Keratinocyte (primary cell): ENCODE measurements at regions not wholly inside any gene's neighbourhood (a gene's known extent, or its start where the extent isn't known, plus 50 kb on each side); places are given as distances from the start of the nearest gene placed in this dataset.

Source experiments
- DNase-seq: peaks from one replicate; pipeline ENCODE4 v3.0.0-alpha.2; 2011; ENCODE audit warnings: low read depth, missing footprints, low spot score
- FAIRE-seq: peaks from 2 replicates; lab custom pipeline; 2011; peaks lifted over from hg19 to GRCh38; lab: Jason Lieb, UNC
- H2AFZ ChIP-seq: 2 replicates; pipeline ENCODE4 v1.6.0; 2012; ENCODE audit warnings: low read length, control low read depth, inconsistent platforms; ENCODE audit not compliant: control insufficient read depth
- H3K27ac ChIP-seq: 2 replicates; pipeline ENCODE4 v1.5.1; 2011; ENCODE audit warnings: low read length; ENCODE audit not compliant: control insufficient read depth, insufficient read depth
- H3K27me3 ChIP-seq: 3 replicates; pipeline ENCODE4 v1.6.0; 2011; ENCODE audit warnings: low read length; ENCODE audit not compliant: control insufficient read depth, insufficient read depth; ENCODE audit errors: extremely low read depth
- H3K36me3 ChIP-seq, 2 experiments: 2 replicates in 1 of 2; 3 replicates in 1 of 2; pipeline ENCODE4 v1.5.1; 2011; ENCODE audit warnings: low read length in 2 of 2, mild to moderate bottlenecking in 1 of 2; ENCODE audit not compliant: control insufficient read depth in 2 of 2, insufficient read depth in 2 of 2; ENCODE audit errors: extremely low read depth in 1 of 2
- H3K4me1 ChIP-seq: 3 replicates; pipeline ENCODE4 v1.5.1; 2011; ENCODE audit warnings: low read length; ENCODE audit not compliant: control insufficient read depth, insufficient read depth; ENCODE audit errors: extremely low read depth
- H3K4me2 ChIP-seq: 3 replicates; pipeline ENCODE4 v1.6.0; 2011; ENCODE audit warnings: low read depth, low read length; ENCODE audit not compliant: control insufficient read depth, insufficient read depth; ENCODE audit errors: extremely low read depth
- H3K4me3 ChIP-seq, 3 experiments: fragments of 200-600 bp in 1 of 3; sonication (generic) in 1 of 3; 2 replicates in 2 of 3; 3 replicates in 1 of 3; pipeline ENCODE4 v1.5.1; 2011 to 2016; ENCODE audit warnings: low read length in 3 of 3, mild to moderate bottlenecking in 3 of 3, control low read depth in 2 of 3, inconsistent platforms in 1 of 3, low read depth in 1 of 3, mixed read lengths in 1 of 3, mixed run types in 1 of 3, moderate library complexity in 1 of 3; ENCODE audit not compliant: control insufficient read depth in 2 of 3, insufficient read depth in 2 of 3; ENCODE audit errors: extremely low read depth in 1 of 3
- H3K79me2 ChIP-seq: 2 replicates; pipeline ENCODE4 v1.6.0; 2012; ENCODE audit warnings: low read length; ENCODE audit not compliant: control insufficient read depth, insufficient read depth
- H3K9ac ChIP-seq: 3 replicates; pipeline ENCODE4 v1.6.0; 2011; ENCODE audit warnings: low read length; ENCODE audit not compliant: control insufficient read depth, insufficient read depth; ENCODE audit errors: extremely low read depth
- H3K9me1 ChIP-seq: 3 replicates; pipeline ENCODE4 v1.6.0; 2011; ENCODE audit warnings: low read length; ENCODE audit not compliant: control insufficient read depth, insufficient read depth; ENCODE audit errors: extremely low read depth
- H3K9me3 ChIP-seq: 2 replicates; pipeline ENCODE4 v1.5.1; 2012; ENCODE audit warnings: low read depth, low read length; ENCODE audit not compliant: control insufficient read depth
- H4K20me1 ChIP-seq: 3 replicates; pipeline ENCODE4 v1.6.0; 2011; ENCODE audit warnings: low read length; ENCODE audit not compliant: control insufficient read depth, insufficient read depth; ENCODE audit errors: extremely low read depth
- EZH2 ChIP-seq: IDR thresholded peaks from one replicate; pipeline ENCODE4 v1.6.1; 2012; ENCODE audit warnings: inconsistent platforms, mild to moderate bottlenecking, low read length, moderate library complexity
- dilution Hi-C: fragments of 300-500 bp; cut with MboI; formaldehyde crosslinking; loops from one replicate; pipeline ENCODE4 v1.7.0; 2020; ENCODE audit warnings: low sequenced_read_pairs; ENCODE audit not compliant: extremely low pct_ligation_motif_present
- TF ChIP-seq, protein P1 (sequence below), 3 experiments: IDR thresholded peaks in 1 of 3; conservative IDR thresholded peaks in 1 of 3; optimal IDR thresholded peaks in 1 of 3; 2 replicates in 2 of 3; 3 replicates in 1 of 3; pipeline versions ENCODE3 to v1.5.1; 2011; ENCODE audit warnings: low read length in 3 of 3, mild to moderate bottlenecking in 3 of 3, moderate library complexity in 2 of 3, control low read depth in 1 of 3, inconsistent platforms in 1 of 3; ENCODE audit not compliant: insufficient read depth in 2 of 3; ENCODE audit errors: extremely low read depth in 1 of 3

DNA sequence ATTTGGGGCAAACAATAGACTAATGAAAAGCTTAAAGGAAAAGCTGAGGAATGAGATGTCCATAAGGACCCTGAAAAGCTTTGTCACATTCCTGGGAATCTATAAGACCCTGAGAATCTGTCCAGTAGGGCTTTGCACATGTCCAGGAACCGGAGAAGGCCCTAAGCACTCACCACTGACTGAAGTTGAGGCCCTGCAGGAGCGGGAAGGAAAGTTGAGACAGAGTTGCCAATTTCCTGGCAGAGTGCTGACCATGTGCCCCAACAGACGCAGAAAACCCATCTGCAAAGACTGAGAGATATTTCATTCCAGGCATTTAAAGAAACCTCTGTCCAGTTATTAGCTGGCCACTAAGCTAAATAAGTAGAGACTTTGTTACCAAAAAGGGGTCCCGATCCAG is 890.5 kb downstream of the UQCRFS1 start:
- H3K4me2 ChIP-seq, result no peak overlapping the region
- no peaks in the 10 kb centered on the region for H4K20me1 ChIP-seq
- no peak overlapping the region for H2AFZ ChIP-seq
- no peak overlapping the region for H3K4me3 ChIP-seq
- TF ChIP-seq EZH2, result no peak
- TF ChIP-seq, protein P1, sequence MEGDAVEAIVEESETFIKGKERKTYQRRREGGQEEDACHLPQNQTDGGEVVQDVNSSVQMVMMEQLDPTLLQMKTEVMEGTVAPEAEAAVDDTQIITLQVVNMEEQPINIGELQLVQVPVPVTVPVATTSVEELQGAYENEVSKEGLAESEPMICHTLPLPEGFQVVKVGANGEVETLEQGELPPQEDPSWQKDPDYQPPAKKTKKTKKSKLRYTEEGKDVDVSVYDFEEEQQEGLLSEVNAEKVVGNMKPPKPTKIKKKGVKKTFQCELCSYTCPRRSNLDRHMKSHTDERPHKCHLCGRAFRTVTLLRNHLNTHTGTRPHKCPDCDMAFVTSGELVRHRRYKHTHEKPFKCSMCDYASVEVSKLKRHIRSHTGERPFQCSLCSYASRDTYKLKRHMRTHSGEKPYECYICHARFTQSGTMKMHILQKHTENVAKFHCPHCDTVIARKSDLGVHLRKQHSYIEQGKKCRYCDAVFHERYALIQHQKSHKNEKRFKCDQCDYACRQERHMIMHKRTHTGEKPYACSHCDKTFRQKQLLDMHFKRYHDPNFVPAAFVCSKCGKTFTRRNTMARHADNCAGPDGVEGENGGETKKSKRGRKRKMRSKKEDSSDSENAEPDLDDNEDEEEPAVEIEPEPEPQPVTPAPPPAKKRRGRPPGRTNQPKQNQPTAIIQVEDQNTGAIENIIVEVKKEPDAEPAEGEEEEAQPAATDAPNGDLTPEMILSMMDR (optimal IDR thresholded peaks at IDR 0.05 in 1 of 3, IDR thresholded peaks at IDR 0.05 in 1 of 3, conservative IDR thresholded peaks at IDR 0.05 in 1 of 3; ENCODE audit: extremely low read depth in 1 of 3, insufficient read depth in 2 of 3, low read length in 3 of 3), result no peak
- H3K27ac ChIP-seq, result no peak overlapping the region
- H3K9ac ChIP-seq, result no peak overlapping the region
- no peak for DNase-seq
- H3K4me1 ChIP-seq, result no peaks in the 10 kb centered on the region
- H3K36me3 ChIP-seq, result no peaks in the 10 kb centered on the region
- no peaks in the 10 kb centered on the region for H3K27me3 ChIP-seq
- no peaks in the 10 kb centered on the region for H3K79me2 ChIP-seq
- no peaks in the 10 kb centered on the region for H3K9me3 ChIP-seq
- no peak for FAIRE-seq
- H3K9me1 ChIP-seq, result no peaks in the 10 kb centered on the region
- dilution Hi-C loops, result no loop called here

DNA sequence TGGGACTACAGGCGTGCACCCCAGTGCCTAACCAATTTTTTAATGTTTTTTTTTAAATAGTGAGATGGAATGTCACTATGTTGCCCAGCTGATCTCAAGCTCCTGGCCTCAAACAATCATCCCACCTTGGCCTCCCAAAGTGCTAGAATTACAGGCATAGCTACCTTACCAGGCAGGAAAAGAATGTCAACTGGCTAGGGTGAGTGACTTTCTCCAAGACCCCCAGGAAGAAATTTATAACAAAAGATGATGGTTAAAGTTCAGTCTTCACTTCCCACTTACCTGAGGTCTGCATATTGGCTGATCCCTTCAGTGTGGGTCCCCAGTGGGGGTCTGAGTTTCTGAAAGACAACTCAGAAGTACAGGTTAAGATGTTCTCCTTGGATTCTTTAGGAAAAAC is 893.0 kb downstream of the UQCRFS1 start:
- H3K9ac ChIP-seq, result no peak overlapping the region
- dilution Hi-C loops, result no loop called here
- H2AFZ ChIP-seq, result no peak overlapping the region
- no peaks in the 10 kb centered on the region for H4K20me1 ChIP-seq
- TF ChIP-seq, protein P1 (optimal IDR thresholded peaks at IDR 0.05 in 1 of 3, IDR thresholded peaks at IDR 0.05 in 1 of 3, conservative IDR thresholded peaks at IDR 0.05 in 1 of 3; ENCODE audit: extremely low read depth in 1 of 3, insufficient read depth in 2 of 3, low read length in 3 of 3), result no peak
- TF ChIP-seq EZH2, result no peak
- H3K79me2 ChIP-seq, result no peaks in the 10 kb centered on the region
- no peaks in the 10 kb centered on the region for H3K9me3 ChIP-seq
- H3K4me3 ChIP-seq, result no peak overlapping the region
- no peaks in the 10 kb centered on the region for H3K9me1 ChIP-seq
- H3K36me3 ChIP-seq, result no peaks in the 10 kb centered on the region
- no peaks in the 10 kb centered on the region for H3K27me3 ChIP-seq
- no peak overlapping the region for H3K4me2 ChIP-seq
- no peaks in the 10 kb centered on the region for H3K4me1 ChIP-seq
- no peak for FAIRE-seq
- no peak for DNase-seq
- H3K27ac ChIP-seq, result no peak overlapping the region
